GM12872 (cell line): ENCODE measurements at regions not wholly inside any gene's neighbourhood (a gene's known extent, or its start where the extent isn't known, plus 50 kb on each side); places are given as distances from the start of the nearest gene placed in this dataset.

Source experiments
- CTCF ChIP-seq: IDR thresholded peaks from 3 replicates; pipeline ENCODE4 v1.5.1; 2011; ENCODE audit warnings: low read depth, mild to moderate bottlenecking, low read length, moderate library complexity; ENCODE audit not compliant: insufficient read depth

- TF ChIP-seq CTCF: no peak
These were observed 57.8 kb downstream of the TRIL start for GRCh38 chr7:28900311-28900710.

GRCh38 chr7:28893888-28894287, 64.2 kb downstream of the TRIL start:
- no peak for TF ChIP-seq CTCF

- TF ChIP-seq CTCF: no peak
These were observed 66.8 kb downstream of the TRIL start for GRCh38 chr7:28891192-28891875.

GRCh38 chr7:28890137-28890536, 68.0 kb downstream of the TRIL start:
- no peak for TF ChIP-seq CTCF

GRCh38 chr7:28889290-28889689, 68.8 kb downstream of the TRIL start:
- no peak for TF ChIP-seq CTCF

- TF ChIP-seq CTCF: no peak
These were observed 72.4 kb downstream of the TRIL start for GRCh38 chr7:28885771-28886170.

GRCh38 chr7:28882869-28883470, 75.2 kb downstream of the TRIL start:
- no peak for TF ChIP-seq CTCF
